Spleen (tissue), 11 donors: ENCODE measurements at regions not wholly inside any gene's neighbourhood (a gene's known extent, or its start where the extent isn't known, plus 50 kb on each side); places are given as distances from the start of the nearest gene placed in this dataset.
"Not testable (repeated sequence)": the region's sequence is repeated elsewhere in the genome, so short reads cannot be mapped to it uniquely, and the experiment has no call there.

Experiments used
- DNase-seq: peaks from one replicate; pipeline ENCODE4 v3.0.0-alpha.2; 2020
- H3K27ac ChIP-seq, 8 donors: fragments of 200-600 bp; sonication (generic) in 7 of 8; 1 replicate in 4 of 8; 2 replicates in 4 of 8; pipeline versions ENCODE4 v1.5.0 to v1.8.0; 2016 to 2021; ENCODE audit warnings: inconsistent platforms in 4 of 8, mild to moderate bottlenecking in 4 of 8, moderate library complexity in 1 of 8
- H3K27me3 ChIP-seq, 7 donors: fragments of 200-600 bp; sonication (generic) in 6 of 7; replicated peaks in 1 of 7; 1 replicate in 4 of 7; 2 replicates in 3 of 7; pipeline versions ENCODE4 v1.5.0 to v1.8.0; 2016 to 2021; ENCODE audit warnings: inconsistent platforms in 3 of 7, mild to moderate bottlenecking in 1 of 7
- H3K36me3 ChIP-seq, 6 donors: fragments of 200-600 bp; sonication (generic) in 5 of 6; 1 replicate in 4 of 6; 2 replicates in 2 of 6; pipeline versions ENCODE4 v1.5.0 to v1.8.0; 2016 to 2021; ENCODE audit warnings: inconsistent platforms in 2 of 6
- H3K4me1 ChIP-seq, 6 donors: fragments of 200-600 bp; sonication (generic) in 5 of 6; 1 replicate in 3 of 6; 2 replicates in 3 of 6; pipeline versions ENCODE4 v1.5.0 to v1.8.0; 2016 to 2021; ENCODE audit warnings: inconsistent platforms in 3 of 6
- H3K4me3 ChIP-seq, 8 donors: fragments of 200-600 bp; sonication (generic) in 7 of 8; 1 replicate in 4 of 8; 2 replicates in 4 of 8; pipeline versions ENCODE4 v1.5.0 to v1.8.0; 2016 to 2021; ENCODE audit warnings: inconsistent platforms in 4 of 8, mild to moderate bottlenecking in 4 of 8, moderate library complexity in 2 of 8
- H3K9me3 ChIP-seq, 8 donors: fragments of 200-600 bp; sonication (generic) in 7 of 8; 1 replicate in 4 of 8; 2 replicates in 4 of 8; pipeline versions ENCODE4 v1.5.0 to v1.8.0; 2016 to 2021; ENCODE audit warnings: inconsistent platforms in 4 of 8
- POLR2A ChIP-seq, 3 donors: fragments of 450-650 bp; IDR thresholded peaks; one replicate each; pipeline ENCODE4 v1.5.1; 2017; ENCODE audit warnings: antibody characterized with exemption in 3 of 3, mild to moderate bottlenecking in 1 of 3
- POLR2AphosphoS5 ChIP-seq, 3 donors: sonication (generic); formaldehyde crosslinking; IDR thresholded peaks; one replicate each; pipeline ENCODE4 v1.5.1; 2017; ENCODE audit warnings: antibody characterized with exemption in 3 of 3
- WGBS, 5 donors: extraction: QIAGEN DNeasy Blood & Tissue Kit in 3 of 5; methylation state at CpG; one replicate each; pipeline versions ENCODE4 v1.1.5 to v1.1.7; 2013 to 2018; 5-methylcytosine and 5-hydroxymethylcytosine counted together
- intact Hi-C: fragments of 100-400 bp; cut with DNase I; formaldehyde crosslinking; loops from one replicate; pipeline ENCODE4 v1.15.0; 2023; ENCODE audit warnings: low total_unique reads
- TF ChIP-seq, protein P1 (sequence below), 11 experiments: fragments of 200-600 bp in 7 of 11; fragments of 450-650 bp in 4 of 11; sonication (generic) in 4 of 11; IDR thresholded peaks in 8 of 11; conservative IDR thresholded peaks in 3 of 11; 1 replicate in 7 of 11; 2 replicates in 4 of 11; pipeline versions ENCODE4 v1.4.0 to v1.8.0; 2016 to 2021; ENCODE audit warnings: antibody characterized with exemption in 11 of 11, inconsistent platforms in 4 of 11, mild to moderate bottlenecking in 1 of 11
- donor health status: healthy with polysubstance abuse.
- donor health status: DM: no; HTN: no; CAD: no; lungs with moderate emphysema.
- donor health status: DM: no; HTN: no; CAD: no.
- donor health status: Bipolar disorder and iron deficiency.
- donor health status: healthy.
- donor health status: DM: no; HTN: no; CAD: no.
- donor health status: DM: yes; HTN: yes; CAD: no.

DNA sequence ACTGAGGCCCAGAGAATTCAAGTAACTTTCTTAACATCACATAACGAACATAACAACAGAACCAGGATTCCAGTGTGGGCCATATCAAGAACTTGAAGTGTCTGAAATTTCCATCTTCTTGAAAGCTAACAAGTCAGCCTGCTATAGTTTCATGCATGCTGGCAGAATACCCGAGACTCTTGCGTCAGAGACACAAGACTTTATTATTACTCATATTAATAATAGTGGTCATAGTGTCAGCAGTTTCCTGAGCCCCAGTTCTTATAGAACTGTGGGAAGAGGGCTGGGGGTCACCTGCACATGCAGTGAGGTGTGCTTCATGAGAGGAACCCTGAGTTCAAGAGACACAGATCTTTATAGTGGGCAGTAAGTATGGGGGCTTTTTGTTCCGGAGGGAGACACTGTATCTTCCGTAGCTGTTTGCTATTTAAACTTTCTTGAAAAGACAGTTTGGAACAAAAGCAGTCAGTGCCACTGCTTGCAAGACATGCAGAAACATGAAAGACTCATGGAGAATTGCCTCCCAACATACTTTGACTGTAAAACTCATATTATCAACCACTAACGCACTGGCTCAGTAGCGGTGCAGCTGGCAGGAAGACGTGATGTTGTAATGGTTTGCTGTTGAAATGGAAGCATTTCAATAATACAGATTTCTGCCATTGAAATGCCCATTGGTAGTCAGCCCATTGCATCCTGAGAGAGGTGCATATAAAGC lies 339.2 kb downstream of the ADGRL2 start:
- H3K36me3 ChIP-seq = no peaks in the 10 kb centered on the region
- H3K27ac ChIP-seq = no peak overlapping the region
- peaks cover 0 to 6% (median 0%) of the 10 kb centered on the region in 8 donors for H3K9me3 ChIP-seq
- TF ChIP-seq POLR2A (IDR thresholded peaks at IDR 0.05) (no peak), POLR2AphosphoS5 (IDR thresholded peaks at IDR 0.05) (no peak)
- TF ChIP-seq, protein P1, sequence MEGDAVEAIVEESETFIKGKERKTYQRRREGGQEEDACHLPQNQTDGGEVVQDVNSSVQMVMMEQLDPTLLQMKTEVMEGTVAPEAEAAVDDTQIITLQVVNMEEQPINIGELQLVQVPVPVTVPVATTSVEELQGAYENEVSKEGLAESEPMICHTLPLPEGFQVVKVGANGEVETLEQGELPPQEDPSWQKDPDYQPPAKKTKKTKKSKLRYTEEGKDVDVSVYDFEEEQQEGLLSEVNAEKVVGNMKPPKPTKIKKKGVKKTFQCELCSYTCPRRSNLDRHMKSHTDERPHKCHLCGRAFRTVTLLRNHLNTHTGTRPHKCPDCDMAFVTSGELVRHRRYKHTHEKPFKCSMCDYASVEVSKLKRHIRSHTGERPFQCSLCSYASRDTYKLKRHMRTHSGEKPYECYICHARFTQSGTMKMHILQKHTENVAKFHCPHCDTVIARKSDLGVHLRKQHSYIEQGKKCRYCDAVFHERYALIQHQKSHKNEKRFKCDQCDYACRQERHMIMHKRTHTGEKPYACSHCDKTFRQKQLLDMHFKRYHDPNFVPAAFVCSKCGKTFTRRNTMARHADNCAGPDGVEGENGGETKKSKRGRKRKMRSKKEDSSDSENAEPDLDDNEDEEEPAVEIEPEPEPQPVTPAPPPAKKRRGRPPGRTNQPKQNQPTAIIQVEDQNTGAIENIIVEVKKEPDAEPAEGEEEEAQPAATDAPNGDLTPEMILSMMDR (IDR thresholded peaks at IDR 0.05 in 8 of 11, conservative IDR thresholded peaks at IDR 0.05 in 3 of 11) = no peak
- no peak overlapping the region for H3K4me3 ChIP-seq
- DNase-seq = no peak
- no peaks in the 10 kb centered on the region for H3K4me1 ChIP-seq
- intact Hi-C loops = no loop called here
- H3K27me3 ChIP-seq = no peaks in the 10 kb centered on the region
- WGBS, 5 donors = 87 to 94% (median 89%) methylated on average over 8 of the region's 8 CpGs

DNA sequence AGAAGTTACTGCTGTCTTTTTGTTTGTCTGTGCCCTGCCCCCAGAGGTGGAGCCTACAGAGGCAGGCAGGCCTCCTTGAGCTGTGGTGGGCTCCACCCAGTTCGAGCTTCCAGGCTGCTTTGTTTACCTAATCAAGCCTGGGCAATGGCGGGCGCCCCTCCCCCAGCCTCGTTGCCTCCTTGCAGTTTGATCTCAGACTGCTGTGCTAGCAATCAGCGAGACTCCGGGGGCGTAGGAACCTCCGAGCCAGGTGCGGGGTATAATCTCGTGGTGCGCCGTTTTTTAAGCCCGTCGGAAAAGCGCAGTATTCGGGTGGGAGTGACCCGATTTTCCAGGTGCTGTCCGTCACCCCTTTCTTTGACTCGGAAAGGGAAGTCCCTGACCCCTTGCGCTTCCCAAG lies 335.6 kb downstream of the ADGRL2 start:
- H3K4me3 ChIP-seq = not testable (repeated sequence)
- WGBS, 5 donors = 89 to 96% (median 93%) methylated on average over 16 to 20 of the region's 20 CpGs

DNA sequence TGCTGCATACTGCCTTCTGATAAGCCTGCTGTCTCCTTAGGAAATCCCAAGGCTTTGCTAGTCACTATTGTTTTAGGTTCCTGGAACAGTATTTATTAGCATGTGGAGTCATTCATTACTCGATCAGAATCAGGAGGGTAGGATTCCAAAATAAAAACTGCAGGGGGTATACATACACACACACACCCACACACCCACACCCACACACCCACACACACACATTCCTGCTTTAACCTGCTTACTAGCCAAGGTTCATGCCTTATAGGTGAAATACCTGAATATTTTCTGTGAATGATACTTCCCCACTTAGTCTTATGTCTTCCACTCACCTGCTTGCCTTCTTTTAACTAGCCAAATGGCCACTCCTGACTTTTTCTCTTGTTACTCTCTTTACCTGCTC lies 325.1 kb downstream of the ADGRL2 start:
- WGBS, 5 donors = 67 to 91% (median 78%) methylated on average over 1 of the region's 1 CpG
- no peak for DNase-seq
- H3K27ac ChIP-seq = no peak overlapping the region
- H3K4me3 ChIP-seq = no peak overlapping the region
- no peaks in the 10 kb centered on the region for H3K27me3 ChIP-seq
- no peaks in the 10 kb centered on the region for H3K4me1 ChIP-seq
- H3K36me3 ChIP-seq = no peaks in the 10 kb centered on the region
- intact Hi-C loops = no loop called here
- TF ChIP-seq POLR2A (IDR thresholded peaks at IDR 0.05) (no peak), POLR2AphosphoS5 (IDR thresholded peaks at IDR 0.05) (no peak)
- TF ChIP-seq, protein P1 (IDR thresholded peaks at IDR 0.05 in 8 of 11, conservative IDR thresholded peaks at IDR 0.05 in 3 of 11) = no peak
- H3K9me3 ChIP-seq = no peaks in the 10 kb centered on the region

More for the DNA sequence above, 335.6 kb downstream of the ADGRL2 start:
- H3K27me3 ChIP-seq, intact Hi-C loops, DNase-seq, H3K36me3 ChIP-seq, H3K4me1 ChIP-seq, H3K27ac ChIP-seq, H3K9me3 ChIP-seq: not testable (repeated sequence)

DNA sequence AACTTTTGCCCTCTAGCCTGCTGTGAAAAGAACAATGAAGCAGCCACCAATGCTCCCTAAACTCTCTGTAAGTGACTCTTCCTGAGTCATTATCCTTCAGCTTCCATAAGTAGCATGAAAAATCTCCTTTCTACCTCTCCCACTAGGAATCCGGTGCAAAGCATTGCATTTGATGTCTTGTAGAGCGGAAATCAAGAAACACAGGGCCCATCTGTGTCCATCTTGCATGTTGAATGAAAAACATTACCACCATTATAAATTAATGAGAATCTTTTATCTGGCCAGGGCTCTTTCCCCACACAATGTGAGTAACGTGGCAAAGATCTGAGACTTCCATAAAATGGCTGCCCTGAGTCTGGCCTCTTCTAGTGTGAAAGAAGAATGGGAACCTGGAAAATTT lies 324.4 kb downstream of the ADGRL2 start:
- Histone ChIP-seq H3K27ac (no peak overlapping the region), H3K36me3 (no peaks in the 10 kb centered on the region), H3K27me3 (no peaks in the 10 kb centered on the region), H3K9me3 (no peaks in the 10 kb centered on the region), H3K4me3 (no peak overlapping the region), H3K4me1 (no peaks in the 10 kb centered on the region)
- intact Hi-C loops = no loop called here
- no peak for DNase-seq
- 65 to 81% (median 73%) methylated on average over 3 of the region's 3 CpGs for whole genome bisulfite sequencing, 5 donors
- TF ChIP-seq POLR2AphosphoS5 (IDR thresholded peaks at IDR 0.05) (no peak), POLR2A (IDR thresholded peaks at IDR 0.05) (no peak)
- TF ChIP-seq, protein P1 (IDR thresholded peaks at IDR 0.05 in 8 of 11, conservative IDR thresholded peaks at IDR 0.05 in 3 of 11) = no peak
